GM12864 (cell line): ENCODE measurements at regions not wholly inside any gene's neighbourhood (a gene's known extent, or its start where the extent isn't known, plus 50 kb on each side); places are given as distances from the start of the nearest gene placed in this dataset.

Experiments
- DNase-seq: peaks from one replicate; pipeline ENCODE4 v3.0.0-alpha.2; 2011; ENCODE audit warnings: low read depth
- H3K4me3 ChIP-seq: 2 replicates; pipeline ENCODE4 v1.5.1; 2011; ENCODE audit warnings: mild to moderate bottlenecking, low read depth, low read length, control low read depth
- TF ChIP-seq, protein P1 (sequence below): IDR thresholded peaks from 2 replicates; pipeline ENCODE4 v1.5.1; 2011; ENCODE audit warnings: low read depth, mild to moderate bottlenecking, moderate library complexity, low read length, control low read depth, inconsistent platforms; ENCODE audit errors: missing control alignments

DNA sequence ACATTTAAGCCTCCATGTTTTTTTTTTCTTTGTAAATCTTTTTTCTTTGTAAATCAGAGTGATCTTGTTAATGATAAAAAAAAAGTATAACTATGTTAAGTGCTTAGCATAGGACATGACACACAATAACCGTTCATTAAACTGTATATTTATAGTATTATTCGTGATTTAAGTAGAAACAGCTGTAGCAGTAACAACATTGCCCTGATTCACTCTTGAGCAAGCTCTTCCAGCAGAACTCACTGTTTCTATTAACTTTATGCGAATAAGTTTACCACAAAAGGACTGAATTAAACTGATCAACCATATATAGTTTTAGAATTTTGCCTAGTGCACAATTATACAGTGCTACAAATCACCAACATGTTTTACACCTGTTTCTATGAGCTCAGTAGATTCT is 1338.0 kb upstream of the EYS start:
- TF ChIP-seq, protein P1, sequence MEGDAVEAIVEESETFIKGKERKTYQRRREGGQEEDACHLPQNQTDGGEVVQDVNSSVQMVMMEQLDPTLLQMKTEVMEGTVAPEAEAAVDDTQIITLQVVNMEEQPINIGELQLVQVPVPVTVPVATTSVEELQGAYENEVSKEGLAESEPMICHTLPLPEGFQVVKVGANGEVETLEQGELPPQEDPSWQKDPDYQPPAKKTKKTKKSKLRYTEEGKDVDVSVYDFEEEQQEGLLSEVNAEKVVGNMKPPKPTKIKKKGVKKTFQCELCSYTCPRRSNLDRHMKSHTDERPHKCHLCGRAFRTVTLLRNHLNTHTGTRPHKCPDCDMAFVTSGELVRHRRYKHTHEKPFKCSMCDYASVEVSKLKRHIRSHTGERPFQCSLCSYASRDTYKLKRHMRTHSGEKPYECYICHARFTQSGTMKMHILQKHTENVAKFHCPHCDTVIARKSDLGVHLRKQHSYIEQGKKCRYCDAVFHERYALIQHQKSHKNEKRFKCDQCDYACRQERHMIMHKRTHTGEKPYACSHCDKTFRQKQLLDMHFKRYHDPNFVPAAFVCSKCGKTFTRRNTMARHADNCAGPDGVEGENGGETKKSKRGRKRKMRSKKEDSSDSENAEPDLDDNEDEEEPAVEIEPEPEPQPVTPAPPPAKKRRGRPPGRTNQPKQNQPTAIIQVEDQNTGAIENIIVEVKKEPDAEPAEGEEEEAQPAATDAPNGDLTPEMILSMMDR = no peak
- no peak for DNase-seq
- no peak overlapping the region for H3K4me3 ChIP-seq

DNA sequence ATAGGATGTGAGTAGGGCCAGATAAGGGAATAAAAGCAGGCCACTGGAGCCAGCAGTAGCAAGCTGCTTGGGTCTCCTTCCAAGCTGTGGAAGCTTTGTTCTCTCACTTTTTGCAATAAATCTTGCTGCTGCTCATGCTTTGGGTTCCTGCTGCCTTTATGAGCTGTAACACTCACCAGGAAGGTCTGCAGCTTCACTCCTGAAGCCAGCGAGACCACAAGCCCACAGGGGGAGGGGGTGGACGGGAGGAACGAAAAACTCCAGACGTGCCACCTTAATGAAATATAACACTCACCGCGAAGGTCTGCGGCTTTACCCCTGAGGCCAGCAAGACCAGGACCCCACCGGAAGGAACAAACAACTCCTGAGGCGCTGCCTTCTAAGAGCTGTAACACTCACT is 1324.4 kb upstream of the EYS start:
- no peak for DNase-seq
- TF ChIP-seq, protein P1 = no peak
- no peak overlapping the region for H3K4me3 ChIP-seq

DNA sequence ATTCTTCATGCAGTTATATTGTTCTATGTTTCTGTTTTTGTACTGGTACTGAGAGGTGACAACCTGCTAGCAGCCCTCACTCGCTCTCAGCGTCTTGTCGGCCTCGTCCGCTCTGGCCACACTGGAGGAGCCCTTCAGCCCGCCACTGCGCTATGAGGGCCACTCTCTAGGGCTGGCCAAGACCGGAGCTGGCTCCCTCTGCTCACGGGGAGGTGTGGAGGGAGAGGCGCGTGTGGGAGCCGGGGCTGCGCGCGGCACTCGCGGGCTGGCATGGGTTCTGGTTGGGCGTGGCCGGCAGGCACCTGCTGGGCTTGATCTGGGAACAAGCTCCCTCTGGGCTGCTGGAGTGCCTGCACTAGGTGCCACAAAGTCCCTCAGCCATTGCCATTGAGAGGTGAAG is 1323.8 kb upstream of the EYS start:
- DNase-seq = no peak
- H3K4me3 ChIP-seq = no peak overlapping the region
- TF ChIP-seq, protein P1 = no peak

DNA sequence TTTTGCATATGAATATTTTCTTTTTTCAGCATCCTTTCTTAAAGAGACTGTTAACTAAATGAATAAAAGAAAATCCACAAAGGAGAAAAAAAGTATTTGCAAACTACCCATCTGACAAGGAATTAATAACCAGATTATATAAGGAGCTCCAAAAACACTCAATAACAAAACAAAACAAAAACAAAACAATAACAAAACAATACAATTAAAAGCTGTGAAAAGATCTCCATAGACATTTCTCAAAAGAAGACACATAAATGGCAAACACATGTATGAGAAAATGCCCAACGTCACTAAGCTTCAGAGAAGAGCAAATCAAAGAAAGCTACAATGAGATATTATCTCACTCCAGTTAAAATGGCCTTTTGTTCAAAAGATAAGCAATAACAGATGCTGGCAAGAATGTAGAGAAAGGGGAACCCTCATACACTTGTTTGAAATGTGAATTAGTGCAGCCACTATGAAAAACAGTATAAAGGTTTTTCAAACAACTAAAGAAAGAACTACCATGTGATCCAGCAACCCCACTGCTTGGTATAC is 1310.0 kb upstream of the EYS start:
- no peak overlapping the region for H3K4me3 ChIP-seq
- DNase-seq = no peak
- TF ChIP-seq, protein P1 = no peak

DNA sequence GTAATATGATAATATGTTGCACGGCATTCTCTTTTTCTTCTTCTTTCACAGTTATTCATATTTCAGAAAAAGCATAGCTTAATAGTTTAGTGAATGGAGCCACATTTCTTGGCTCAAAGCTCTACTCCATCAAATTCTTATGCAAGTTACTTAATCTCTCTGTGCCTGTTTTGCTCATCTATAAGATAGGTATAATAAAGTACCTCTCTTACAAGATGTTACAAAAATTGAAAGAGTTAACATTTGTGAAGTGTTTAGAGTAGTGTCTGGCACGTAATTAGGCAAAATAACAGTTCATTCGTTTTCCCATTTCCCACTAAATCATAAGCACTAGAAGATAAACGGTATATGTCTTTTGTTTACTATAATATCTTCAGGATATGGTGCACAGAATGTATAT is 1304.4 kb upstream of the EYS start:
- DNase-seq = no peak
- H3K4me3 ChIP-seq = no peak overlapping the region
- TF ChIP-seq, protein P1 = no peak

DNA sequence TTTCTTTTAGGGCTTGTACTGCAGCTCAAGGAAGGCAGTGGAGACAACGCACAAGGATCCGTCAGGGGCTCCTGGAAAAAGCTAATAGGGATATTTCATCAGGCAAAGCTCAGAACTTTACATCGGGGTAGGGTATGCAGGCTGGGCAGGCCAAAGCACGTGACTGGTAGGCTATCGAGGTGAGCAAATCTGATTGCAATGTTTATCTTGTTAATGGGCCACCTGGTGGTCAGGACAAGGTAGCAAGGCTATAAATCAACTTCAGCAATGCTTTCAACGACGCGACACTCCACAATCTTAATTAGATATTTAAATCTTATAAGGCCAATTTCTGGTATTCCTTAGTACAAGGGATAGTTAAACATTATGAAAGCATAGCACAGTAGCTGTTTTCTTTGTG is 1302.8 kb upstream of the EYS start:
- TF ChIP-seq, protein P1 = no peak

DNA sequence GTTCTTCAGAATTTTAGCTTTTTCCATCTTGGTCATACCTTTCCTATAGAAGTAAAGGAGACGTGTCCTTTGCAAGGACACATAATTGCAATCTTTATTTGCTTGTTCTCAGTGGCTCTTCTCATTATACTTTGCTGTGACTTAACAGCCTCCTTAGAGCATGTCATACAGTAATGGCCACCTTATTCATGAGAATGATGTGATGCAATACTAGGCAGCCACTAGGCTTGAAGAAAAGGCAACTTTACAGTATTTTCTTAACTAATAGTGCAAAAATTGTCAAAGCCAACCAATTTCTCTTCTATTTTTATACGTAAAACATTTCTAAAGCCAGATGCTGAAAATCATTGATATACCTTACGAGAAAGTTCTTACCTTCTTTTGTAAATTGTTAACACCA is 1296.8 kb upstream of the EYS start:
- H3K4me3 ChIP-seq = no peak overlapping the region
- TF ChIP-seq, protein P1 = no peak
- no peak for DNase-seq

More for the DNA sequence above, 1302.8 kb upstream of the EYS start:
- DNase-seq = no peak
- no peak overlapping the region for H3K4me3 ChIP-seq
